ENCODE measurements at regions not wholly inside any gene's neighbourhood (a gene's known extent, or its start where the extent isn't known, plus 50 kb on each side); places are given as distances from the start of the nearest gene placed in this dataset.

GRCh38 chr20:61014491-61014890 is 237.6 kb upstream of the CDH4 start:
- Mint-ChIP-seq H3K27ac (no peak overlapping the region), H3K36me3 (peaks cover 0 to 4% of the 10 kb centered on the region in 2 donors), H3K9me3 (peaks cover 19 to 22% of the 10 kb centered on the region in 2 donors)
- DNase-seq (ENCODE audit: low spot score in 2 of 2) (no peak), ATAC-seq (no peak)

- Mint-ChIP-seq H3K27ac (no peak overlapping the region), H3K36me3 (peaks cover 0 to 4% of the 10 kb centered on the region in 2 donors), H3K9me3 (peaks cover 19 to 23% of the 10 kb centered on the region in 2 donors)
- DNase-seq (ENCODE audit: low spot score in 2 of 2) (no peak), ATAC-seq (no peak)
Measured at GRCh38 chr20:61015602-61016001, 236.5 kb upstream of the CDH4 start.

GRCh38 chr20:61019322-61019721 is 232.7 kb upstream of the CDH4 start:
- peaks cover 8 to 18% of the 10 kb centered on the region in 2 donors for H3K9me3 Mint-ChIP-seq
- ATAC-seq (no peak), DNase-seq (ENCODE audit: low spot score in 2 of 2) (no peak)

GRCh38 chr20:61023612-61024011 is 228.4 kb upstream of the CDH4 start:
- peaks cover 7 to 24% of the 10 kb centered on the region in 2 donors for H3K9me3 Mint-ChIP-seq
- no peak overlapping the region for H3K27ac Mint-ChIP-seq
- ATAC-seq: no peak
- H3K36me3 Mint-ChIP-seq: peaks cover 0 to 4% of the 10 kb centered on the region in 2 donors
- no peak for DNase-seq (ENCODE audit: low spot score in 2 of 2)

More at GRCh38 chr20:61019322-61019721, 232.7 kb upstream of the CDH4 start:
- Mint-ChIP-seq H3K36me3 (peaks cover 0 to 4% of the 10 kb centered on the region in 2 donors), H3K27ac (no peak overlapping the region)

DNA sequence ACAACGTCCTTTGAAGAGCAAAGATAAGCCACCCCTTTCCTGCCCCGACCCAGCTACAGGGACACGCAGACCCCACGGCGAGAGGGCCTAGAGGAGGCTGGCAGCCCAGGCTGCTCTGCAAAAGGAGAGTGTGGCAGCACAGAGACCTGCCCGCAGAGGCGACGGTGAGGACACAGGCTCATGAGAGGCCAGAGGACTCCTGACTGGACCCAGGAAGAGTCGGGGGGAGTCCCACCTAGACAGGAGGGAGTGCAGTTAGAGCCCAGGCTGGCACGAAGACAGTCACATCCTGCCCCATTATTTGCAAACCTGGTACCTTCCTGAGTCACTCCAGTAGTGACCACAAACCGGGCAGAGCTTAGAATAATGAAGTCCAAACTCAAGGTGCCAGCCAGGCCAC is 227.7 kb upstream of the CDH4 start:
- peaks cover 2 to 21% of the 10 kb centered on the region in 2 donors for H3K9me3 Mint-ChIP-seq

GRCh38 chr20:61025536-61025935 is 226.5 kb upstream of the CDH4 start:
- ATAC-seq (no peak), DNase-seq (ENCODE audit: low spot score in 2 of 2) (no peak)
- H3K9me3 Mint-ChIP-seq: peaks cover 4 to 20% of the 10 kb centered on the region in 2 donors
- peaks cover 0 to 4% of the 10 kb centered on the region in 2 donors for H3K36me3 Mint-ChIP-seq
- no peak overlapping the region for H3K27ac Mint-ChIP-seq

More for the DNA sequence above, 227.7 kb upstream of the CDH4 start:
- Mint-ChIP-seq H3K36me3 (peaks cover 0 to 4% of the 10 kb centered on the region in 2 donors), H3K27ac (no peak overlapping the region)
- DNase-seq (ENCODE audit: low spot score in 2 of 2): no peak
- ATAC-seq: no peak

DNA sequence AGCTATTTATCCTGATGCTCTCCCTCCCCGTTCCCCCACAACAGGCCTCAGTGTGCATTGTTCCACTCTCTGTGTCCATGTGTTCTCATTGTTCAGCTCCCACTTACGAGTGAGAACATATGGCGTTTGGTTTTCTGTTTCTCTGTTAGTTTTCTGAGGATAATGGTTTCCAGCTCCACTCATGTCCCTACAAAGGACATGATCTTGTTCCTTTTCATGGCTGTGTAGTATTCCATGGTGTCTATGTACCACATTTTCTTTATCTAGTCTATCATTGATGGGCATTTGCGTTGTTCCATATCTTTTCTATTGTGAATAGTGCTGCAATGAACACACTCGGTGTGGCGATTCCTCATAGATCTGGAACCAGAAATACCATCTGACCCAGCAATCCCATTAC is 225.9 kb upstream of the CDH4 start:
- H3K9me3 Mint-ChIP-seq: peaks cover 4 to 20% of the 10 kb centered on the region in 2 donors
- ATAC-seq: no peak
- peaks cover 0 to 4% of the 10 kb centered on the region in 2 donors for H3K36me3 Mint-ChIP-seq
- no peak for DNase-seq (ENCODE audit: low spot score in 2 of 2)
- H3K27ac Mint-ChIP-seq: no peak overlapping the region

- peaks cover 4 to 20% of the 10 kb centered on the region in 2 donors for H3K9me3 Mint-ChIP-seq
- DNase-seq (ENCODE audit: low spot score in 2 of 2): no peak
- no peak for ATAC-seq
- no peak overlapping the region for H3K27ac Mint-ChIP-seq
- peaks cover 0 to 4% of the 10 kb centered on the region in 2 donors for H3K36me3 Mint-ChIP-seq
Measured at GRCh38 chr20:61026731-61027130, 225.3 kb upstream of the CDH4 start.

DNA sequence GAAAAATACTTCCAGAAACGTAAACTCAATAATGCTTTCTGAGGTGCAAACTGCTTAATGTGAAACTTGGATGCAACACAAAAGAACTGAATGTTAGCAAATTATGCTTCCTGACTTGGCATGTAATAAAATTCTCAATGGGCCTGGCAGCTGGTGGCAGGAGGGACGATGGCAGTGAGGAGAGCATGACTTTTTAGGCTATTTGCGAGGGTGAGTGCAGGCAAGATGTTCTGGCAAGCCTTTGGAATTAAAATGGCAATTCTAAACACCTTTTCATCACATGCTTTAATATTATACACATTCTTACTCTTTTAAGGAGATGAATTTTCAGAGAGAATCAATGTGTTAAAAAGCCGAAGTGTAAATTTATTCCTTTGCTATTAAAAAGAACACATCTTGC is 224.8 kb upstream of the CDH4 start:
- ATAC-seq (no peak), DNase-seq (ENCODE audit: low spot score in 2 of 2) (no peak)
- Mint-ChIP-seq H3K9me3 (peaks cover 4 to 20% of the 10 kb centered on the region in 2 donors), H3K36me3 (peaks cover 0 to 4% of the 10 kb centered on the region in 2 donors), H3K27ac (no peak overlapping the region)

- H3K9me3 Mint-ChIP-seq: peaks cover 4 to 29% of the 10 kb centered on the region in 2 donors
- H3K27ac Mint-ChIP-seq: no peak overlapping the region
- peaks cover 0 to 4% of the 10 kb centered on the region in 2 donors for H3K36me3 Mint-ChIP-seq
- no peak for DNase-seq (ENCODE audit: low spot score in 2 of 2)
- ATAC-seq: no peak
Measured at GRCh38 chr20:61030130-61030529, 221.9 kb upstream of the CDH4 start.

GRCh38 chr20:61031101-61031830 is 220.8 kb upstream of the CDH4 start:
- Mint-ChIP-seq H3K27ac (no peak overlapping the region), H3K9me3 (peaks cover 4 to 31% of the 10 kb centered on the region in 2 donors), H3K36me3 (peaks cover 0 to 4% of the 10 kb centered on the region in 2 donors)
- DNase-seq (ENCODE audit: low spot score in 2 of 2) (no peak), ATAC-seq (no peak)

DNA sequence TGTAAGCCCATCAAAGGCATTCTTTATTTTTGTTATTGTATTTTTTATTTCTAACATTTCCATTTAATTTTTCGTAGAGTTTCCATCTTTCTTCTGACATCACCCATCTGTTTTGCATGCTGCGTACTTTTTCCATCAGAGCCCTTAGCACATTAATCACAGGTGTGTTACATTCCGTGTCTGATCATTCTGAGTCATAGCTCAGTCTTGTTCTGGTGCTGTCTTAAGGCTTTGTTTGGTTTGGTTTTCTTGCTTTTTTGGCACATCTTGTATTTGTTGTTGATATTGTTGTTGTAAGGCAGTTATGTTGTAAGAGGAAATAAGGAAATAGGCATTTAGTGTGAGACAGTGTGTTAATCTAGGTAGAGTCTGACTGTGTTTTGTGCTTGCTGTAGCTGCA is 214.6 kb upstream of the CDH4 start:
- DNase-seq (ENCODE audit: low spot score in 2 of 2) (no peak), ATAC-seq (no peak)
- no peak overlapping the region for H3K27ac Mint-ChIP-seq
- H3K36me3 Mint-ChIP-seq: no peaks in the 10 kb centered on the region
- H3K9me3 Mint-ChIP-seq: peaks cover 0 to 19% of the 10 kb centered on the region in 2 donors

DNA sequence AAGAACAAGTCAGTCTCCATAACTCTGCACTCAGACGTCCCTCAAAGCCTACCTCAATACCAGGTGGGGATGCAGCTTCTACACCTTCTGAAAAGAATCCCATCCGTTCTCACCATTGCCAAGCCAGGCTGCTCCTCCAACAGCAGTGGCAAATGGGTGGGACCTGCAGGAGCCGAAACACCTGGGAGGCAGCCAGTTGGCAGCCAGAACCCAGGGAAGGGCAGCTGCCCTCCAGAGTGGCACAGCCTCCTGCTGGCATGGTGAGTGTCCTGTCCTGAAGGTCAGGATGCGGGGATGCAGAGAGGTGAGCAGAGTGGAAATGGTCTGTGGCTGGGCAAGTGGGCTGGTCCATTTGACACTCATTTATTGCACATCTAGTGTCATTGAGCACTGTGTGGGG is 210.6 kb upstream of the CDH4 start:
- no peak for ATAC-seq
- no peaks in the 10 kb centered on the region for H3K36me3 Mint-ChIP-seq
- DNase-seq (ENCODE audit: low spot score in 2 of 2): peak in 1 of 2 donors; percentile 18
- peaks cover 0 to 3% of the 10 kb centered on the region in 2 donors for H3K9me3 Mint-ChIP-seq
- H3K27ac Mint-ChIP-seq: no peak overlapping the region

GRCh38 chr20:61042506-61043385 is 209.3 kb upstream of the CDH4 start:
- H3K27ac Mint-ChIP-seq: no peak overlapping the region
- H3K9me3 Mint-ChIP-seq: no peaks in the 10 kb centered on the region
- ATAC-seq: no peak
- no peaks in the 10 kb centered on the region for H3K36me3 Mint-ChIP-seq
- no peak for DNase-seq (ENCODE audit: low spot score in 2 of 2)

DNA sequence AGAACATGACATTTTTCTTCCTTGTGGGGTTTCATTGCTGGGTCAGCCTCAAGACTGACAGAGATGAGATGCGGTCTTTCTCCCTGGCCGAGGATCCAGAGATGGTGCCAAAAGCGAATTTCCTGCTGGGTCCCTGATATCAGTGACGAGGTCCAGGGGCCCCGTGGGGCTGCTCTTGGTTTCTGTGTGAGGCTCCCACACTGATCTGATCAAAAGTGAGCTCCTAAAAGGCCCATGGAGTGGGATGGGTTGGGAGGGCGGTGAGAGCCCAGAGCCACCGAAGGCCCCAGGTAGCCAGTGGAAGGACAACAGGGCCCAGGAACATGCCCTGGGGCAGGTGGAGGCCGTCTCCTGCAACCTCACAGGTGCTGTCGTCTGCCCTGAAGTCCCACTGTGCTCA is 208.4 kb upstream of the CDH4 start:
- no peak for ATAC-seq
- Mint-ChIP-seq H3K36me3 (peaks cover 0 to 3% of the 10 kb centered on the region in 2 donors), H3K27ac (no peak overlapping the region), H3K9me3 (peaks cover 0 to 4% of the 10 kb centered on the region in 2 donors)
- no peak for DNase-seq (ENCODE audit: low spot score in 2 of 2)

- peaks cover 0 to 5% of the 10 kb centered on the region in 2 donors for H3K36me3 Mint-ChIP-seq
- no peak overlapping the region for H3K27ac Mint-ChIP-seq
- DNase-seq (ENCODE audit: low spot score in 2 of 2): peak in 1 of 2 donors; percentile 7
- peaks cover 0 to 6% of the 10 kb centered on the region in 2 donors for H3K9me3 Mint-ChIP-seq
- ATAC-seq: no peak
Measured at GRCh38 chr20:61044499-61044898, 207.6 kb upstream of the CDH4 start.

- ATAC-seq: no peak
- DNase-seq (ENCODE audit: low spot score in 2 of 2): no peak
- H3K36me3 Mint-ChIP-seq: peaks cover 0 to 5% of the 10 kb centered on the region in 2 donors
- peaks cover 0 to 6% of the 10 kb centered on the region in 2 donors for H3K9me3 Mint-ChIP-seq
- no peak overlapping the region for H3K27ac Mint-ChIP-seq
Measured at GRCh38 chr20:61045091-61045490, 207.0 kb upstream of the CDH4 start.

Data from activated naive CD4-positive, alpha-beta T cell treated with anti-CD3 and anti-CD28 coated beads, Interleukin-2, amount 50 U/mL, for 72 hours (primary cell).